ENCODE measurements at regions not wholly inside any gene's neighbourhood (a gene's known extent, or its start where the extent isn't known, plus 50 kb on each side); places are given as distances from the start of the nearest gene placed in this dataset.
"Not testable (repeated sequence)": the region's sequence is repeated elsewhere in the genome, so short reads cannot be mapped to it uniquely, and the experiment has no call there.

- DNase-seq (ENCODE audit: low read depth), result no peak
Observed at GRCh38 chr9:78714576-78714975, 417.7 kb downstream of the PSAT1 start.

- not testable (repeated sequence) for DNase-seq (ENCODE audit: low read depth)
Observed at GRCh38 chr9:78719029-78719428, 422.1 kb downstream of the PSAT1 start.

DNA sequence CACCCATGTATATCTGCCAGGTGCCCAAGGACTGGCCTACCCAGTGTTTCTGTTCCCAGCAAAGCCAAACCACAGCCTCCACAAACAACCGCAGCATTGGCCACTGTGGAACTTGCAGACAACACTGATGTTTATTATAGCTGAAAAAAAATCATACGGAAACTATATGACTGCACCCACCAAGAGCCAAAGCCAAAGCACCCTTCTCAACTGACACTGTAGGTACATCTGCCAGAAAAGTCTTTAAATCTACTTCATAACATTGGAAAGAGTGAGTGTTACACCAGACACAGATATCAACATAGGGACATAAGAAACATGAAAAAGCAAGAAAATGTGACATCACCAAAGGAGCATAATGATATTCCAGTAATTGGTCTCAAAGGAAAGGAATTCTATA, 428.0 kb downstream of the PSAT1 start:
- no peak for DNase-seq (ENCODE audit: low read depth)

DNA sequence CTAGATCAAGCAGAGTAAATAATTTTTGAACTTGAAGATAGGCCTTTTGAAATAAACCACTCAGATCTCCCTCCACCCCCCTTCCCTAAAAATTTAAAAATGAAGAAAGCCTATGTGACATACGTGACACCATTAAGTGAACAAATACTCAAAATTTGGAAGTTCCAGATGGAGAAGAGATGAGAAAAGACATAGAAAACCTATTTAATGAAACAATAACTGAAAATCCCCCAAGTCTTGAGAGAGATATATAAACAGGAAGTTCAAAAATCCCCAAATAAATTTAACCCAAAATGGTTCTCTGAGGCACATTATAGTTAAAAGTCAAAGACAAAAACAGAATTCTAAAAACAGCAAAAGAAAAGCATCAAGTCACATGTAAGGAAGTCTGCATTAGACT, 428.6 kb downstream of the PSAT1 start:
- no peak for DNase-seq (ENCODE audit: low read depth)

DNA sequence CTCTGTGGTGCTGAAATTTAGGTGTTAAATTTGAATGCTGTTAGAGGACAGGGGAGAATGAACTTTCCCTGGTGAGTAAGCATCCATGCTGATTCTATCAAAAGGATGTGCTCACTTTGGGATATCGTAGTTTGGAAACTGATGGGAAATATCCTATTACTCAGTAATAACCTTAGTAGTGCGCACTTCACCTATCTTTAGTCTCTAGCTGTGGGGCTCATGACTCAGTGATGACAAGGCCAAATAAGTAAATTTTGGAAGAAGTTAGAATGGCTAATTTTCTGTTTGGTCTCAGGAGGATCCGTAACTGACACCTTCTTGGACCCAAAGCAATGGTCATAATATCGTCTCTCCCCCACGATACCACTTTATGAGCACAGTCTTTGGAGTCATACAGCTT, 448.4 kb downstream of the PSAT1 start:
- no peak for DNase-seq (ENCODE audit: low read depth)

DNA sequence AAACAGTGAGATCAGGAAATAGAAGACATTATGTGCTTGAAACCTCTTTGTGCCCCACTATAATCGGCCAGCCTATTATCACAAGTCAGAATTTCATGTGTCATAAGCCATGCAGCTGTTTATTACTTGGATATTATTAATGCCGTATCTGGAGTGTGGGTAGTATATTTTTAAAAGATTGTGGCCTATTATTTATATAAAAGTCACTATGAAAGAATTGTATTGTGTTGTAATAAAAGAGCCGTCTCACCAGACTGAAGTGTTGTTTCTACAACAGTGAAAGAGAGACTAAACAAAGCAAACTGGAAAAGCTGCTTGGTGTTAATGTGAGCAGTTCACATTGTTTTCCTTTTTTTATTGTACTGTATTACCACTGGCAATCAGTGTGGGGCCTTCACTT, 449.1 kb downstream of the PSAT1 start:
- no peak for DNase-seq (ENCODE audit: low read depth)

DNA sequence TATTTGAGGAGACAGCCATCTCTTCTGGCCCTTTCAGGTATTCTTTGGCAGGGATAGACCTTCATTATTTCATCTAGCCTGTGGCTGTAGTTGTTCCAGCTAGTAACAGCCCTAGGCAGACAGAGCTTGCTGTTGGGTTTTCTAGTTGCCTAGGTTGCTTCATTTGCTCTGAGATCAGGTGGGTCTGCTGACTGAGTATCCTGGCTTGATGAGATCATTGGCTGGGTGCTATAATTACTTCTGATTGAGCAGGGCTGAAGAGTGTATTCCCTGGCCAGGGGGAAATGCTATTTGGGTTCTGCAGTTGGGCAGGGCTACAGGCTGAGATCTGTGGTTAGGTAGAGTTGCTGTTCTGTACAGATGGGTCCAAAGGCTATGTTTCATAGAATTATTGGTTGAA, 456.1 kb downstream of the PSAT1 start:
- DNase-seq (ENCODE audit: low read depth), result no peak

- no peak for DNase-seq (ENCODE audit: low read depth)
Observed at GRCh38 chr9:78756813-78757510, 460.0 kb downstream of the PSAT1 start.

DNA sequence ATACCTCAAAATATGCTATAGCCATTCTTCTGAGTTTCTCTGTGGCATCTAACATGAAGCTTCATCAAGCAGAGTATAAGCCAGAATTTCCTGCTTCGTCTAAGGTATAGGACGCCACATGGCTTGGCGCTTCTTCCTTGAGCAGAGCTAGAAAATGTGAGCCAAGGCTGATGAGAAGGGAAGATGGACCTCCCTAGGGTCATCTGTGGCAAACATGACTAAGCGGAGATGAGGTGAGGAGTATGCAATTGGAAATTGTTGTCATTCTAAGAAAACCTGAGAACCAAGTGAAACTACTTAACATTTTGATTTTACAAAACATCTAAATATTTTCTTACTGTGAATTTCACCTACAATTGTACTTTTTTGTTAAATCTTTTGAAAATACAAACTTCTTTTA, 466.5 kb downstream of the PSAT1 start:
- DNase-seq (ENCODE audit: low read depth), result no peak

GRCh38 chr9:78765861-78766260, 468.9 kb downstream of the PSAT1 start:
- no peak for DNase-seq (ENCODE audit: low read depth)

DNA sequence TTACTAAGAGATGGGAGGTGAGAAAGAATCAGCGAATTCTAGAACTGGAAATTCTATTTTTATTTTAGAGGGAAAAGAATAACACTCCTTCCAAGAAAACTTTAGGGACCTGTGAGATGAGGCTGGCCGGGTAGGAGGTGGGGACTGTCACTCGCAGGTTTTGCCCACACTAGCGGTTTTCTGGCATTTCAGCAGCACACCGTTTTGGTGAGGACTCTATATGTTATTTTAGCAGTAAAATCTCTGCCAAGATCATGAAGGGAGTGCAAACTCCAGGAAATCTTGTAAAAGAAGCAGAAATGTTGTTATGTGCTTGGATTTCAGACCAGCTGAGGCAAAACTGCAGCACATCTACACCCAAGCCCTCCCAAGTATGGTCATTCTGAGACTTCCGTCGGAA, 470.6 kb downstream of the PSAT1 start:
- DNase-seq (ENCODE audit: low read depth), result no peak

DNA sequence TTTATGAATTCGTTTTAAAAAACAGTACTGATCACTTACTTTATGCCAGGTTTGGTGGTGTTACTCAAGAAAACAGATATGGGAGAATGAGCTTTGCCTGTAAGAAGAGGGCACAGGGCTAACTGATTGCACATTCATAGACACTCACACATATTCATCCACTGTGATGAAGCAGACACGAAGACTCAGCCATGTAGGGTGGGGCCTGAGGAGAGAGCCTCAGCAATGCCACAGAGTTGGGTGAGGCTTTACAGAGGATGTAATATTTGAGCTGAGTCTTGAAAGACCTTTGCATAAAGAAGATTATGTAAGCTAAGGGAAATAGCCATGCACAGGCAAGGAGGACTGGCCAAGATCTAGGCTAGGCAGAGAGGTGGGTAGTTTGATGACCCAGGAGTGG, 472.8 kb downstream of the PSAT1 start:
- DNase-seq (ENCODE audit: low read depth), result no peak

- DNase-seq (ENCODE audit: low read depth), result no peak
Observed at GRCh38 chr9:78775211-78775610, 478.3 kb downstream of the PSAT1 start.

DNA sequence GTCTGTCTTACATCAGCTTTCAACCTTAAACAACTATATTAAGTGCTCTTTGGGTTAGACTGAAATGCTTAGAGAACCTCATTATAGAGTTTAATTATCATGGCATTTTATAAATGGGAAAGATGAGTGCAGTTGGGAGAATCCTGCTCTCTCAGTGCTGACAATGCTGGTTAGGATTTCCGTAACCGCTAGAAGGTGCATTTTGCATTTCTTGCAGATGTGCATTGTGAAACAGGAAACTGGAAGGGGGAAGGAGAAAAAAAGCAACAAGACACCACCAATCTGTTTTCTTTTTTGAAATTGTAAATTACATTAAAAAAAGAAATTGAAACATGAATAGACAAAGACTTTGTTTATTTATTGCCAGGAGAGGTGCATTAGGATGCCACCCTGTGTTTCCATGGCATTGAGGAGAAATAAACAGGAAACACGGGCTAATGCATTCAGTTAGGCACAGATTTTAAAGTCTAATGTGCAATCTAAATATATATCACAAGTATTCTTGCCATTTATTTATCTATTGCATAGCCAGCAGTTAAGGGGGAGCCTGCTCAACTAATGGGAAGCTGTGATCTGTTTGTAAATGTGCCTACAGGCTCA, 478.9 kb downstream of the PSAT1 start:
- no peak for DNase-seq (ENCODE audit: low read depth)

- DNase-seq (ENCODE audit: low read depth), result no peak
Observed at GRCh38 chr9:78777747-78778146, 480.8 kb downstream of the PSAT1 start.

DNA sequence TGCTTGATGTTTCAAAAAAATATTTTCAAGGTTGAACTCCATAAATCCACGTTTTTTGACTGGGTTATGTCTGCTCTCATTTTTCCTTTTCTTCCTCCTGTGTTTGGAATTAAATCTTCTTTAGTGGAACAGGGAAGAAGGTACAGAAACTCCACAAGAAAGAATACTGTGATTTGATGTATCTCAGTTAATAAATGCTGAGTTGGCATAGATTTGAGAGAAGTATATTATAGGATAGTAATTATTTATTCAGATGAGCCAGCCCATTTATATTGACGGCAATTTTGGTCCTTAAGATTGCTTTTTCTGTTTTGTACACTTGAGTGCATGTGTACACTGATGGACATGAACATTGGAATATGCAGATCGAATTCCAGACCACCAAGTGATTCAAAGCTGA, 481.4 kb downstream of the PSAT1 start:
- no peak for DNase-seq (ENCODE audit: low read depth)

- DNase-seq (ENCODE audit: low read depth), result no peak
Observed at GRCh38 chr9:78778861-78779374, 482.0 kb downstream of the PSAT1 start.

DNA sequence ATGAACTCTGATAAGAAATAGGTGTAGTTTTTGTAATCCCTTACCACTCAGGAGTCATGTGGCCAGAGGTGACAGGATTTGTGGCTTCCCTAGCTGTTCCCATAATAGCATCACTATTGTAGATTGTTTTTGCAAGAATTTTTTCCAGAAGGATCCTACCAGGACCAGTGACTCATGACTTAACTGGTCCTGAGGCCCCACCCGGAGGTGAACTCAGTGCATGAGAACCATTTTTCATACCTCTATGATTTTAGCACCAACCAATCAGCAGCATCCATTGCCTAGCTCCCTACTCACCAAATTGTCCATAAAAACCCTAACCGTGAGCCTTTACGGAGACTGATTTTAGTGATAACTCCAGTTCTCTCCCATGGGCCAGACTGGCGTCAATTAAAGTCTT, 484.8 kb downstream of the PSAT1 start:
- DNase-seq (ENCODE audit: low read depth), result no peak

GRCh38 chr9:78782234-78782633, 485.3 kb downstream of the PSAT1 start:
- no peak for DNase-seq (ENCODE audit: low read depth)

DNA sequence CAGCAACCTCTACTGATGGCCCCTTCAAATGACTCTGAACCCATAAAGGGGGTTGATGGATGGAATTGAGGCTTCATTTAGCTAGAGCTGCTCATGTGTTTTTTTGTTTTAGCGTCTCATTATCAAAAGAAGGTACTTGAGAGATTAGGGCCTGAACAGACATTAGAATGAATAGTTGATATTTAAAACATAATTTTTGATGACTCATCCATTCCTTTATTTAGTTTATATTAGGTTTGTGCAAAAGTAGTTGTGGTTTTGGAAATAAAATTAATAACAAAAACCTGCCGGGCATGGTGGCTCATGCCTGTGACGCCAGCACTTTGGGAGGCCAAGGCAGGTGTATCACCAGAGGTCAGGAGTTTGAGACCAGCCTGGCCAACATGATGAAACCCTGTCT, 485.9 kb downstream of the PSAT1 start:
- DNase-seq (ENCODE audit: low read depth), result no peak

GRCh38 chr9:78783743-78784142, 486.8 kb downstream of the PSAT1 start:
- no peak for DNase-seq (ENCODE audit: low read depth)

- DNase-seq (ENCODE audit: low read depth), result no peak
Observed at GRCh38 chr9:78786794-78787193, 489.9 kb downstream of the PSAT1 start.

DNA sequence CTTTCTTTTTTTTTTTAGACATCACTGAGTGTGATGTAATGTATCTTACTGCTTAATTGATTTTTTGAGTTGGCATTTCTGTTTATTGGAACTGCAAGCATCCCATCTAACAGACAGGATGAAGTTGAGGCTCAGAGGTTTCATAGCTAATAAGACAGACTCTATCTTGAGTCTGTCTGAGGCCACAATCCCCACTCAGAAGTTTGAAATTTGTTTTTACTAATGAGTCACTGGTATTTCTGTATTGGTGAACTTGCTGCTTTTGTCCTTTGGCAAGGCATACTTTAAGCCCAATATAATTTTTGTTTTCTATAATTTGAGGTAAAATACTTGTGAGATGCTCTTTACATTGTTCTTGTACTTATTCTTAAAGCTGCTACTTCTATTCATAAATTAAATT, 491.2 kb downstream of the PSAT1 start:
- no peak for DNase-seq (ENCODE audit: low read depth)

DNA sequence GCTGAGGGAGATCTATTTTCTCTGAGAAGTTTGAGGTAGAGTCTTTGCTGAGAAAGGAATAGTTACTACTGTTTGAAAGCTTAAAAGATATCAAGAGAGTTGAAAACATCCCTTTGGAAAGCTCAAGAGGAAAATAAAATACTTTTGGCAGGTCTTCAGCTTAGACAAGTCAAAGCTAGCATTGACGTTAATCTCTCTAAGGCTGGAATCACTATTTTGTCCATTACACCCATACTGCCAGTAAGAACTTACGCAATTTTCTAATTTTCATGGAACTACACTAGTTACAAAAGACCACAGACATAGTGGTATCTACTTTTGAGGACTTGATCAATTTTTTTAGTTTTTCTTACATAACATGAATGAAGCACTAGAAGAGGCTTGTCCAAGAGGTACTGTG, 494.9 kb downstream of the PSAT1 start:
- DNase-seq (ENCODE audit: low read depth), result no peak
